ENCODE measurements at regions not wholly inside any gene's neighbourhood (a gene's known extent, or its start where the extent isn't known, plus 50 kb on each side); places are given as distances from the start of the nearest gene placed in this dataset.

DNA sequence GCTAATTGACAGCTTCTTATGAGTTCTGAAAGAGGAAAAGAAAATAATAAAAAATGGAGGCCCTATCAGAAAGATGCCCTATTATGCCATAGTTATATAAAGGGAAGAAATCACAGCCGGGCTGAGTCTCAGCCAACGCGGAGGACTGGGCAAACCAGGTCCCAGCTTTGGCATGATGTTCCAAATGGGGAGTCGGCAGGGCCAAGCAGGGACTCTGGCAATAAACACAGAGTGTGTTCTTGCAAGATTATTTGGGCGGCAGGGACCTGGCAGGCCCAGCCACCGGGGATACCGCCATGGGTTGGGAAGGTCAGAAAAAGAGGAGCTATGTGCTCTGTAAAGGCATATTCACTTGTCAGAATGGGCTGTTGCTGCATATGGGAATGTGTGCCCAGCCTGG lies 694.9 kb downstream of the BCL11A start:
- no peak for TF ChIP-seq ZNF622 (IDR thresholded peaks at IDR 0.05)
- FAIRE-seq (no peak), DNase-seq (ENCODE audit: low read depth, low spot score) (no peak), ATAC-seq (no peak)
- Histone ChIP-seq H3K9ac (ENCODE audit: control insufficient read depth, insufficient read depth, low read length) (no peak overlapping the region), H4K20me1 (ENCODE audit: control insufficient read depth, insufficient read depth) (no peaks in the 10 kb centered on the region), H3K4me3 (no peak overlapping the region), H3K79me2 (ENCODE audit: control insufficient read depth, insufficient read depth, low read length) (no peaks in the 10 kb centered on the region), H3K9me3 (replicated peaks; ENCODE audit: control insufficient read depth, insufficient read depth, low read length) (no peaks in the 10 kb centered on the region; the same call in 2 of the 3 replicates), H2AFZ (ENCODE audit: control insufficient read depth, low read depth, low read length) (no peak overlapping the region), H3K4me1 (ENCODE audit: control insufficient read depth, insufficient read depth, low read length) (no peaks in the 10 kb centered on the region), H3K27ac (ENCODE audit: control insufficient read depth, insufficient read depth) (no peak overlapping the region), H3K27me3 (replicated peaks in 1 of 2; ENCODE audit: control insufficient read depth in 2 of 2, insufficient read depth in 2 of 2, low read length in 1 of 2) (no peaks in the 10 kb centered on the region), H3K36me3 (ENCODE audit: control insufficient read depth in 2 of 2, insufficient read depth in 2 of 2, low read length in 1 of 2) (no peaks in the 10 kb centered on the region), H3K4me2 (ENCODE audit: control insufficient read depth, insufficient read depth) (no peak overlapping the region)
- no TSS peak for BruUV-seq (replicated peaks)
- POLR2A ChIA-PET = no interaction called here
- intact Hi-C loops (cut with micrococcal nuclease; ENCODE audit: unreplicated experiment) (no loop called here), in situ Hi-C loops (cut with MboI) (no loop called here)
- CTCF ChIA-PET = interaction anchor here (0.5 kb wide), 1 partner anchor 25 kb away, joined by 3 read pairs; no protein-coding TSS in a partner anchor
- SMC1A ChIA-PET (ENCODE audit: uncharacterized antibody, unreplicated experiment) = no interaction called here
- RAD21 ChIA-PET (ENCODE audit: unreplicated experiment) = no interaction called here
- 61% methylated on average over 7 of the region's 7 CpGs for WGBS (ENCODE audit: insufficient coverage, insufficient replicate concordance, low lambda C conversion rate, missing lambda C conversion rate)

DNA sequence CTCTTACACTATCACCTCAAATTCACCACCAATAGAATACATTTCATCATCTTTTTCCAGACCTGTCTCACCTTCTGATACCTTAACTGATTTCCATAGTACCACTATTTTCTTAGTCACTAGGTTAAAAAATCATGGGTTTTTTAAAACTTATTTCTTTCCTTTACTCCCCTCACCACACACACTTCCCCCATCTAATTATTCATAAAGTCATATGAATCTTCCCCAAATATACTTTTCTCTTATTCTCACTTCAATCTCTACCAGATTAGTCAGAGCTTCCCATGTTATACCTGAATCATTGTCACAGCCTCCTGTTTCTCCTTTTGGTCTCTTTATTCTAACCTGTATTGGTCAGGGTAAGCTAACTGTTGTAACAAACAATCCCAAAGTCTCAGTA lies 696.3 kb downstream of the BCL11A start:
- Histone ChIP-seq H3K9ac (ENCODE audit: control insufficient read depth, insufficient read depth, low read length) (no peak overlapping the region), H4K20me1 (ENCODE audit: control insufficient read depth, insufficient read depth) (no peaks in the 10 kb centered on the region), H3K27ac (ENCODE audit: control insufficient read depth, insufficient read depth) (no peak overlapping the region), H3K9me3 (replicated peaks; ENCODE audit: control insufficient read depth, insufficient read depth, low read length) (no peaks in the 10 kb centered on the region; the same call in 2 of the 3 replicates), H3K36me3 (ENCODE audit: control insufficient read depth in 2 of 2, insufficient read depth in 2 of 2, low read length in 1 of 2) (no peaks in the 10 kb centered on the region), H3K4me2 (ENCODE audit: control insufficient read depth, insufficient read depth) (no peak overlapping the region), H3K4me3 (no peak overlapping the region), H2AFZ (ENCODE audit: control insufficient read depth, low read depth, low read length) (no peak overlapping the region), H3K79me2 (ENCODE audit: control insufficient read depth, insufficient read depth, low read length) (no peaks in the 10 kb centered on the region), H3K4me1 (ENCODE audit: control insufficient read depth, insufficient read depth, low read length) (no peaks in the 10 kb centered on the region), H3K27me3 (replicated peaks in 1 of 2; ENCODE audit: control insufficient read depth in 2 of 2, insufficient read depth in 2 of 2, low read length in 1 of 2) (no peaks in the 10 kb centered on the region)
- SMC1A ChIA-PET (ENCODE audit: uncharacterized antibody, unreplicated experiment) = no interaction called here
- no TSS peak for BruUV-seq (replicated peaks)
- DNase-seq (ENCODE audit: low read depth, low spot score) = no peak
- RAD21 ChIA-PET (ENCODE audit: unreplicated experiment) = no interaction called here
- POLR2A ChIA-PET = no interaction called here
- in situ Hi-C loops (cut with MboI) (no loop called here), intact Hi-C loops (cut with micrococcal nuclease; ENCODE audit: unreplicated experiment) (no loop called here)
- no peak for ATAC-seq
- FAIRE-seq = no peak
- CTCF ChIA-PET = no interaction called here
- TF ChIP-seq, protein P1, sequence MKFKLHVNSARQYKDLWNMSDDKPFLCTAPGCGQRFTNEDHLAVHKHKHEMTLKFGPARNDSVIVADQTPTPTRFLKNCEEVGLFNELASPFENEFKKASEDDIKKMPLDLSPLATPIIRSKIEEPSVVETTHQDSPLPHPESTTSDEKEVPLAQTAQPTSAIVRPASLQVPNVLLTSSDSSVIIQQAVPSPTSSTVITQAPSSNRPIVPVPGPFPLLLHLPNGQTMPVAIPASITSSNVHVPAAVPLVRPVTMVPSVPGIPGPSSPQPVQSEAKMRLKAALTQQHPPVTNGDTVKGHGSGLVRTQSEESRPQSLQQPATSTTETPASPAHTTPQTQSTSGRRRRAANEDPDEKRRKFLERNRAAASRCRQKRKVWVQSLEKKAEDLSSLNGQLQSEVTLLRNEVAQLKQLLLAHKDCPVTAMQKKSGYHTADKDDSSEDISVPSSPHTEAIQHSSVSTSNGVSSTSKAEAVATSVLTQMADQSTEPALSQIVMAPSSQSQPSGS (IDR thresholded peaks at IDR 0.05; ENCODE audit: low read length) = no peak
- TF ChIP-seq ZNF622 (IDR thresholded peaks at IDR 0.05) = no peak
- no peak for TF ChIP-seq SIN3A (IDR thresholded peaks at IDR 0.05; ENCODE audit: low read depth, low read length)
- TF ChIP-seq EZH2 (IDR thresholded peaks at IDR 0.05; ENCODE audit: borderline replicate concordance, control insufficient read depth, low read depth, low read length) = no peak
- no peak for TF ChIP-seq FOXM1 (IDR thresholded peaks at IDR 0.05; ENCODE audit: low read depth, low read length)
- TF ChIP-seq ESRRA (IDR thresholded peaks at IDR 0.05; ENCODE audit: low read length) = no peak
- no peak for TF ChIP-seq TCF12 (IDR thresholded peaks at IDR 0.05; ENCODE audit: low read depth, low read length)
- no peak for TF ChIP-seq CHD1 (IDR thresholded peaks at IDR 0.05; ENCODE audit: low read depth, low read length)
- TF ChIP-seq EED (IDR thresholded peaks at IDR 0.05; ENCODE audit: low read depth) = no peak
- TF ChIP-seq POLR2AphosphoS2 (IDR thresholded peaks at IDR 0.05; ENCODE audit: low read depth, low read length) = no peak
- TF ChIP-seq RBBP5 (conservative IDR thresholded peaks at IDR 0.05) = no peak
- no peak for TF ChIP-seq ZZZ3 (IDR thresholded peaks at IDR 0.05; ENCODE audit: control insufficient read depth, insufficient read length, low read depth)
- no peak for TF ChIP-seq BHLHE40 (IDR thresholded peaks at IDR 0.05; ENCODE audit: borderline replicate concordance in 1 of 2, low read depth in 2 of 2, low read length in 1 of 2)
- TF ChIP-seq, protein P2, sequence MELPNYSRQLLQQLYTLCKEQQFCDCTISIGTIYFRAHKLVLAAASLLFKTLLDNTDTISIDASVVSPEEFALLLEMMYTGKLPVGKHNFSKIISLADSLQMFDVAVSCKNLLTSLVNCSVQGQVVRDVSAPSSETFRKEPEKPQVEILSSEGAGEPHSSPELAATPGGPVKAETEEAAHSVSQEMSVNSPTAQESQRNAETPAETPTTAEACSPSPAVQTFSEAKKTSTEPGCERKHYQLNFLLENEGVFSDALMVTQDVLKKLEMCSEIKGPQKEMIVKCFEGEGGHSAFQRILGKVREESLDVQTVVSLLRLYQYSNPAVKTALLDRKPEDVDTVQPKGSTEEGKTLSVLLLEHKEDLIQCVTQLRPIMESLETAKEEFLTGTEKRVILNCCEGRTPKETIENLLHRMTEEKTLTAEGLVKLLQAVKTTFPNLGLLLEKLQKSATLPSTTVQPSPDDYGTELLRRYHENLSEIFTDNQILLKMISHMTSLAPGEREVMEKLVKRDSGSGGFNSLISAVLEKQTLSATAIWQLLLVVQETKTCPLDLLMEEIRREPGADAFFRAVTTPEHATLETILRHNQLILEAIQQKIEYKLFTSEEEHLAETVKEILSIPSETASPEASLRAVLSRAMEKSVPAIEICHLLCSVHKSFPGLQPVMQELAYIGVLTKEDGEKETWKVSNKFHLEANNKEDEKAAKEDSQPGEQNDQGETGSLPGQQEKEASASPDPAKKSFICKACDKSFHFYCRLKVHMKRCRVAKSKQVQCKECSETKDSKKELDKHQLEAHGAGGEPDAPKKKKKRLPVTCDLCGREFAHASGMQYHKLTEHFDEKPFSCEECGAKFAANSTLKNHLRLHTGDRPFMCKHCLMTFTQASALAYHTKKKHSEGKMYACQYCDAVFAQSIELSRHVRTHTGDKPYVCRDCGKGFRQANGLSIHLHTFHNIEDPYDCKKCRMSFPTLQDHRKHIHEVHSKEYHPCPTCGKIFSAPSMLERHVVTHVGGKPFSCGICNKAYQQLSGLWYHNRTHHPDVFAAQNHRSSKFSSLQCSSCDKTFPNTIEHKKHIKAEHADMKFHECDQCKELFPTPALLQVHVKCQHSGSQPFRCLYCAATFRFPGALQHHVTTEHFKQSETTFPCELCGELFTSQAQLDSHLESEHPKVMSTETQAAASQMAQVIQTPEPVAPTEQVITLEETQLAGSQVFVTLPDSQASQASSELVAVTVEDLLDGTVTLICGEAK (IDR thresholded peaks at IDR 0.05; ENCODE audit: borderline replicate concordance) = no peak

All from GM12878 (cell line).